PC-9 (cell line): ENCODE measurements at regions not wholly inside any gene's neighbourhood (a gene's known extent, or its start where the extent isn't known, plus 50 kb on each side); places are given as distances from the start of the nearest gene placed in this dataset.

Experiments used
- BruUV-seq: library from RNA; stranded (reverse); fragments of 400-500 nt; replicated peaks from 2 replicates; lab custom pipeline; 2021; lab: Mats Ljungman, UMichigan
- CTCF ChIA-PET: fragments of 300-600 bp; sonication (Branson Sonifier 250); formaldehyde crosslinking; loops from one replicate; lab custom pipeline; 2022; ENCODE audit warnings: antibody characterized with exemption; lab: Charles Lee
- POLR2A ChIA-PET: fragments of 300-600 bp; sonication (Branson Sonifier 250); formaldehyde crosslinking; loops from one replicate; lab custom pipeline; 2022; ENCODE audit warnings: antibody characterized with exemption; ENCODE audit not compliant: unreplicated experiment; lab: Charles Lee
- DNase-seq, 2 experiments: peaks; one replicate each; pipeline versions ENCODE4 v3.0.0 to v3.0.0-alpha.2; 2015 to 2022; ENCODE audit warnings: mixed read lengths in 1 of 2
- H2AFZ ChIP-seq: fragments of 200-600 bp; sonication (generic); 2 replicates; pipeline ENCODE4 v1.8.1; 2017; ENCODE audit warnings: antibody characterized with exemption
- H3F3A ChIP-seq: fragments of 200-600 bp; sonication (generic); 2 replicates; pipeline ENCODE4 v1.8.1; 2017; ENCODE audit warnings: antibody characterized with exemption, mild to moderate bottlenecking, low read depth; ENCODE audit not compliant: insufficient read depth
- H3K27ac ChIP-seq: fragments of 200-600 bp; sonication (generic); 2 replicates; pipeline ENCODE4 v1.6.1; 2016; ENCODE audit warnings: mixed run types
- H3K27me3 ChIP-seq: fragments of 200-600 bp; sonication (generic); 2 replicates; pipeline ENCODE4 v1.6.1; 2016; ENCODE audit warnings: low read depth, mixed run types; ENCODE audit not compliant: insufficient read depth
- H3K36me3 ChIP-seq: fragments of 200-600 bp; sonication (generic); 2 replicates; pipeline ENCODE4 v1.6.1; 2016; ENCODE audit warnings: low read depth, mixed run types
- H3K4me1 ChIP-seq: fragments of 200-600 bp; sonication (generic); replicated peaks from 2 replicates; pipeline ENCODE4 v1.6.1; 2016; ENCODE audit warnings: mixed run types; ENCODE audit not compliant: insufficient read depth
- H3K4me2 ChIP-seq: fragments of 200-600 bp; sonication (generic); 2 replicates; pipeline ENCODE4 v1.6.1; 2017; ENCODE audit warnings: mixed run types
- H3K4me3 ChIP-seq: fragments of 200-600 bp; sonication (generic); 2 replicates; pipeline ENCODE4 v1.6.1; 2016; ENCODE audit warnings: mixed run types
- H3K79me2 ChIP-seq: fragments of 200-600 bp; sonication (generic); 2 replicates; pipeline ENCODE4 v1.6.1; 2017; ENCODE audit warnings: low read depth, mixed run types
- H3K9me2 ChIP-seq: fragments of 200-600 bp; sonication (generic); 2 replicates; pipeline ENCODE4 v1.8.1; 2017; ENCODE audit warnings: mild to moderate bottlenecking; ENCODE audit not compliant: insufficient read depth
- H3K9me3 ChIP-seq: fragments of 200-600 bp; sonication (generic); 2 replicates; pipeline ENCODE4 v1.8.1; 2016; ENCODE audit warnings: low read depth; ENCODE audit not compliant: insufficient read depth
- H4K20me1 ChIP-seq: fragments of 200-600 bp; sonication (generic); 2 replicates; pipeline ENCODE4 v1.8.1; 2017; ENCODE audit not compliant: insufficient read depth
- CTCF ChIP-seq: fragments of 200-600 bp; sonication (generic); conservative IDR thresholded peaks from 2 replicates; pipeline ENCODE4 v1.6.1; 2017; ENCODE audit warnings: mixed run types, antibody characterized with exemption, mild to moderate bottlenecking, moderate library complexity
- EZH2 ChIP-seq: fragments of 200-600 bp; sonication (generic); IDR thresholded peaks from 2 replicates; pipeline ENCODE4 v1.8.0; 2017; ENCODE audit warnings: antibody characterized with exemption, low read depth
- intact Hi-C: fragments of 100-400 bp; cut with micrococcal nuclease; formaldehyde crosslinking; loops from one replicate; pipeline ENCODE4 v1.10.0; 2022; ENCODE audit not compliant: unreplicated experiment

DNA sequence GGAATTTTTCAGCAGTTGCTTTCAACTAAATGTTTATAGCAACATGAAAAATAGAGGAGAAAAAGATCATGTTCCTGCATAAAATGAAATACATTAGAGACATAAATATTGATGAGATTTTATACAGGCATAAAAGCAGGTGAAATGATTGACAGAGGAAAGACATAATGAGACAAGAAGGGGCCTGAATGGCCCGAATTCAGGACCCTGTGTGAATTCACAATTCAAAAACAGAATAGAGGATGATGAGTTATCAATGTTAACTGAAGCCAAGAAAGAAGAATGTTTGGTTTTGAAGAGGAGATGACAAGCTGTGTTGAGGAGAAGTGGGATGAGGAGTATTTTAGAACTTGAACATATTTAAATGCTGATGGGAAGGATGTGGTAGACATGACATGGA is 371.1 kb downstream of the FBXO8 start:
- ChIA-PET CTCF (no interaction called here), POLR2A (no interaction called here)
- Histone ChIP-seq H3K79me2 (no peaks in the 10 kb centered on the region), H3K4me2 (no peak overlapping the region), H4K20me1 (no peaks in the 10 kb centered on the region), H3K27me3 (no peaks in the 10 kb centered on the region), H3K9me3 (no peaks in the 10 kb centered on the region), H3K27ac (no peak overlapping the region), H3K9me2 (no peaks in the 10 kb centered on the region), H3K36me3 (no peaks in the 10 kb centered on the region), H3K4me3 (no peak overlapping the region), H3F3A (no peaks in the 10 kb centered on the region), H2AFZ (no peak overlapping the region), H3K4me1 (no peaks in the 10 kb centered on the region)
- TF ChIP-seq CTCF: no peak
- intact Hi-C loops: no loop called here
- no peak for DNase-seq
- BruUV-seq: no TSS peak

DNA sequence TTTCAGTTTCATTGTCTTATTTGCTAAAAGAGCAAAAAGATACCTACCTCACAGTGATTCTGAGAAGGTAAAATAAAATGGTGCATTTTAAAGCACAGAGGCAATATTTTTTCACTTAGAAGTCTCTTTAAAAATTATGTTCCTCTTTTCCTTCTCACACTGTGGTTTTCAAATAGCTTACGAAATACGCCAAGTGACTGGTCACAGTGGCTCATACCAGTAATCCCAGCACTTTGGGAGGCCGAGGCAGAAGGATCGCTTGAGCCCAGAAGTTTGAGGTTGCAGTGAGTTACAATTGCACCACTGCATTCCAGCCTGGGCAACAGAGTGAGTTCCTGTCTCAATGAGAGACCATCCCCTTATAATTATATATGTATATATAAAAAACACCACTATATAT is 372.6 kb downstream of the FBXO8 start:
- Histone ChIP-seq H3K9me2 (no peaks in the 10 kb centered on the region), H3K4me3 (no peak overlapping the region), H3K27ac (no peak overlapping the region), H3K4me2 (no peak overlapping the region), H3K27me3 (no peaks in the 10 kb centered on the region), H3F3A (no peaks in the 10 kb centered on the region), H3K36me3 (no peaks in the 10 kb centered on the region), H2AFZ (no peak overlapping the region), H3K9me3 (no peaks in the 10 kb centered on the region), H3K4me1 (no peaks in the 10 kb centered on the region), H3K79me2 (no peaks in the 10 kb centered on the region), H4K20me1 (no peaks in the 10 kb centered on the region)
- ChIA-PET CTCF (no interaction called here), POLR2A (no interaction called here)
- no peak for DNase-seq
- TF ChIP-seq EZH2 (no peak), CTCF (no peak)
- BruUV-seq: no TSS peak
- intact Hi-C loops: no loop called here

DNA sequence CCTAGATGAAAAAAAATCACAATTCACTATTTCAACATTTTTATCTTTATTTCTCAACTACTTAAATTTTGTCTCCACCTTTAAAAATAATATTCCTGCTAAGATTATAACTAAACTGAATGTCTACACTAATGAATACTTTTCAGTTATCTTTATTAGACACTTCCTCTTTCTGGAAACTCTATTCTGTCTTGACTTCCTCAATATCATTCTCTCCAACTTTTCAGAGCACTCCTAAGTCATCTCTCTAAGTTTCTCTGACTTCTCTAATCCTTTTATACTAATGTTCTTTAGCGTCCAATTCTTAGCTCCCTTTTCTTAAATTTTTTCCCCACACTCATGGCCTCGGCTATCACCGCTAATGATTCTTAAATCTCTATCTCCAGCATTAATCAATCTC is 374.2 kb downstream of the FBXO8 start:
- TF ChIP-seq EZH2: no peak
- TF ChIP-seq CTCF: no peak
- H3K4me2 ChIP-seq: no peak overlapping the region
- H4K20me1 ChIP-seq: no peaks in the 10 kb centered on the region
- no peaks in the 10 kb centered on the region for H3K9me2 ChIP-seq
- intact Hi-C loops: no loop called here
- no peaks in the 10 kb centered on the region for H3K36me3 ChIP-seq
- CTCF ChIA-PET: no interaction called here
- H3K27ac ChIP-seq: no peak overlapping the region
- H3K79me2 ChIP-seq: no peaks in the 10 kb centered on the region
- H2AFZ ChIP-seq: no peak overlapping the region
- no peaks in the 10 kb centered on the region for H3F3A ChIP-seq
- no TSS peak for BruUV-seq
- no peaks in the 10 kb centered on the region for H3K4me1 ChIP-seq
- POLR2A ChIA-PET: no interaction called here
- H3K27me3 ChIP-seq: no peaks in the 10 kb centered on the region
- DNase-seq: no peak
- no peaks in the 10 kb centered on the region for H3K9me3 ChIP-seq
- no peak overlapping the region for H3K4me3 ChIP-seq
